ENCODE measurements at regions not wholly inside any gene's neighbourhood (a gene's known extent, or its start where the extent isn't known, plus 50 kb on each side); places are given as distances from the start of the nearest gene placed in this dataset.
"Not testable (repeated sequence)": the region's sequence is repeated elsewhere in the genome, so short reads cannot be mapped to it uniquely, and the experiment has no call there.

- Mint-ChIP-seq H3K36me3 (ENCODE audit: low read depth) (no peaks in the 10 kb centered on the region), H3K4me1 (ENCODE audit: low read depth) (no peaks in the 10 kb centered on the region), H3K9me3 (no peaks in the 10 kb centered on the region), H3K27ac (no peak overlapping the region), H3K4me3 (no peak overlapping the region), H3K27me3 (ENCODE audit: low read depth) (no peaks in the 10 kb centered on the region)
- DNase-seq (ENCODE audit: low spot score): no peak
Measured at GRCh38 chr2:38492042-38492615, 110.6 kb downstream of the HNRNPLL start.

- no peaks in the 10 kb centered on the region for H3K4me1 Mint-ChIP-seq (ENCODE audit: low read depth)
- no peaks in the 10 kb centered on the region for H3K27me3 Mint-ChIP-seq (ENCODE audit: low read depth)
- no peaks in the 10 kb centered on the region for H3K9me3 Mint-ChIP-seq
Measured at GRCh38 chr2:38491436-38491835, 111.3 kb downstream of the HNRNPLL start.

GRCh38 chr2:38489846-38490245 is 112.8 kb upstream of the ATL2 start:
- H3K36me3 Mint-ChIP-seq (ENCODE audit: low read depth): no peaks in the 10 kb centered on the region
- H3K9me3 Mint-ChIP-seq: no peaks in the 10 kb centered on the region
- no peak for DNase-seq (ENCODE audit: low spot score)
- no peak overlapping the region for H3K27ac Mint-ChIP-seq
- no peak overlapping the region for H3K4me3 Mint-ChIP-seq
- no peaks in the 10 kb centered on the region for H3K4me1 Mint-ChIP-seq (ENCODE audit: low read depth)
- H3K27me3 Mint-ChIP-seq (ENCODE audit: low read depth): no peaks in the 10 kb centered on the region

More at GRCh38 chr2:38491436-38491835, 111.3 kb downstream of the HNRNPLL start:
- H3K27ac Mint-ChIP-seq: no peak overlapping the region
- no peak overlapping the region for H3K4me3 Mint-ChIP-seq
- no peaks in the 10 kb centered on the region for H3K36me3 Mint-ChIP-seq (ENCODE audit: low read depth)
- no peak for DNase-seq (ENCODE audit: low spot score)

- Mint-ChIP-seq H3K27ac (no peak overlapping the region), H3K4me1 (ENCODE audit: low read depth) (no peaks in the 10 kb centered on the region), H3K27me3 (ENCODE audit: low read depth) (no peaks in the 10 kb centered on the region), H3K36me3 (ENCODE audit: low read depth) (no peaks in the 10 kb centered on the region), H3K4me3 (no peak overlapping the region), H3K9me3 (no peaks in the 10 kb centered on the region)
- no peak for DNase-seq (ENCODE audit: low spot score)
Measured at GRCh38 chr2:38487852-38488251, 110.8 kb upstream of the ATL2 start.

- Mint-ChIP-seq H3K27me3 (ENCODE audit: low read depth) (peaks cover 2% of the 10 kb centered on the region), H3K9me3 (no peaks in the 10 kb centered on the region), H3K4me1 (ENCODE audit: low read depth) (no peaks in the 10 kb centered on the region), H3K4me3 (no peak overlapping the region), H3K27ac (no peak overlapping the region), H3K36me3 (ENCODE audit: low read depth) (no peaks in the 10 kb centered on the region)
- DNase-seq (ENCODE audit: low spot score): no peak
Measured at GRCh38 chr2:38486213-38487026, 109.3 kb upstream of the ATL2 start.

GRCh38 chr2:38485734-38486133 is 108.7 kb upstream of the ATL2 start:
- no peaks in the 10 kb centered on the region for H3K4me1 Mint-ChIP-seq (ENCODE audit: low read depth)
- peaks cover 2% of the 10 kb centered on the region for H3K27me3 Mint-ChIP-seq (ENCODE audit: low read depth)
- H3K9me3 Mint-ChIP-seq: peaks cover 4% of the 10 kb centered on the region
- no peak overlapping the region for H3K4me3 Mint-ChIP-seq
- no peaks in the 10 kb centered on the region for H3K36me3 Mint-ChIP-seq (ENCODE audit: low read depth)
- no peak overlapping the region for H3K27ac Mint-ChIP-seq
- DNase-seq (ENCODE audit: low spot score): no peak

GRCh38 chr2:38484957-38485356 is 107.9 kb upstream of the ATL2 start:
- H3K27ac Mint-ChIP-seq: no peak overlapping the region
- peaks cover 12% of the 10 kb centered on the region for H3K9me3 Mint-ChIP-seq
- DNase-seq (ENCODE audit: low spot score): no peak

GRCh38 chr2:38483776-38484501 is 106.9 kb upstream of the ATL2 start:
- Mint-ChIP-seq H3K36me3 (ENCODE audit: low read depth) (no peaks in the 10 kb centered on the region), H3K27me3 (ENCODE audit: low read depth) (peaks cover 5% of the 10 kb centered on the region), H3K27ac (no peak overlapping the region), H3K4me1 (ENCODE audit: low read depth) (no peaks in the 10 kb centered on the region), H3K9me3 (peaks cover 14% of the 10 kb centered on the region), H3K4me3 (no peak overlapping the region)
- no peak for DNase-seq (ENCODE audit: low spot score)

More at GRCh38 chr2:38484957-38485356, 107.9 kb upstream of the ATL2 start:
- Mint-ChIP-seq H3K4me1 (ENCODE audit: low read depth) (no peaks in the 10 kb centered on the region), H3K4me3 (no peak overlapping the region), H3K27me3 (ENCODE audit: low read depth) (peaks cover 2% of the 10 kb centered on the region), H3K36me3 (ENCODE audit: low read depth) (no peaks in the 10 kb centered on the region)

- H3K27me3 Mint-ChIP-seq (ENCODE audit: low read depth); DNase-seq (ENCODE audit: low spot score); H3K27ac Mint-ChIP-seq; H3K36me3 Mint-ChIP-seq (ENCODE audit: low read depth); H3K4me1 Mint-ChIP-seq (ENCODE audit: low read depth); H3K4me3 Mint-ChIP-seq: not testable (repeated sequence)
- H3K9me3 Mint-ChIP-seq: peaks cover 14% of the 10 kb centered on the region
Measured at GRCh38 chr2:38482710-38483109, 105.6 kb upstream of the ATL2 start.

- H3K4me3 Mint-ChIP-seq: no peak overlapping the region
- peaks cover 14% of the 10 kb centered on the region for H3K9me3 Mint-ChIP-seq
- DNase-seq (ENCODE audit: low spot score): no peak
- H3K4me1 Mint-ChIP-seq (ENCODE audit: low read depth): no peaks in the 10 kb centered on the region
- H3K36me3 Mint-ChIP-seq (ENCODE audit: low read depth): no peaks in the 10 kb centered on the region
- H3K27me3 Mint-ChIP-seq (ENCODE audit: low read depth): peaks cover 7% of the 10 kb centered on the region
- no peak overlapping the region for H3K27ac Mint-ChIP-seq
Measured at GRCh38 chr2:38480617-38481016, 103.5 kb upstream of the ATL2 start.

- H3K4me1 Mint-ChIP-seq (ENCODE audit: low read depth): peaks cover 19% of the 10 kb centered on the region
- H3K9me3 Mint-ChIP-seq: peaks cover 14% of the 10 kb centered on the region
- no peak overlapping the region for H3K4me3 Mint-ChIP-seq
- H3K27ac Mint-ChIP-seq: no peak overlapping the region
- DNase-seq (ENCODE audit: low spot score): no peak
- peaks cover 7% of the 10 kb centered on the region for H3K27me3 Mint-ChIP-seq (ENCODE audit: low read depth)
- H3K36me3 Mint-ChIP-seq (ENCODE audit: low read depth): no peaks in the 10 kb centered on the region
Measured at GRCh38 chr2:38477006-38477405, 99.9 kb upstream of the ATL2 start.

GRCh38 chr2:38475567-38475881 is 98.5 kb upstream of the ATL2 start:
- Mint-ChIP-seq H3K36me3 (ENCODE audit: low read depth) (no peaks in the 10 kb centered on the region), H3K4me1 (ENCODE audit: low read depth) (peaks cover 19% of the 10 kb centered on the region)

GRCh38 chr2:38474715-38475566 is 97.9 kb upstream of the ATL2 start:
- Mint-ChIP-seq H3K27me3 (ENCODE audit: low read depth) (peaks cover 10% of the 10 kb centered on the region), H3K36me3 (ENCODE audit: low read depth) (no peaks in the 10 kb centered on the region), H3K9me3 (peaks cover 2% of the 10 kb centered on the region), H3K4me3 (no peak overlapping the region), H3K27ac (no peak overlapping the region), H3K4me1 (ENCODE audit: low read depth) (peaks cover 19% of the 10 kb centered on the region)
- DNase-seq (ENCODE audit: low spot score): peak; percentile 37

More at GRCh38 chr2:38475567-38475881, 98.5 kb upstream of the ATL2 start:
- Mint-ChIP-seq H3K27me3 (ENCODE audit: low read depth) (peaks cover 7% of the 10 kb centered on the region), H3K4me3 (no peak overlapping the region), H3K9me3 (peaks cover 8% of the 10 kb centered on the region), H3K27ac (no peak overlapping the region)
- DNase-seq (ENCODE audit: low spot score): no peak

Measured in T-helper 2 cell treated with Interferon-gamma antibody and Interleukin-4, amounts not matched to agents 5 μg/mL and 100 μg/mL, for 36 hours (primary cell).